ENCODE measurements at regions not wholly inside any gene's neighbourhood (a gene's known extent, or its start where the extent isn't known, plus 50 kb on each side); places are given as distances from the start of the nearest gene placed in this dataset.

- TF ChIP-seq, protein P1, sequence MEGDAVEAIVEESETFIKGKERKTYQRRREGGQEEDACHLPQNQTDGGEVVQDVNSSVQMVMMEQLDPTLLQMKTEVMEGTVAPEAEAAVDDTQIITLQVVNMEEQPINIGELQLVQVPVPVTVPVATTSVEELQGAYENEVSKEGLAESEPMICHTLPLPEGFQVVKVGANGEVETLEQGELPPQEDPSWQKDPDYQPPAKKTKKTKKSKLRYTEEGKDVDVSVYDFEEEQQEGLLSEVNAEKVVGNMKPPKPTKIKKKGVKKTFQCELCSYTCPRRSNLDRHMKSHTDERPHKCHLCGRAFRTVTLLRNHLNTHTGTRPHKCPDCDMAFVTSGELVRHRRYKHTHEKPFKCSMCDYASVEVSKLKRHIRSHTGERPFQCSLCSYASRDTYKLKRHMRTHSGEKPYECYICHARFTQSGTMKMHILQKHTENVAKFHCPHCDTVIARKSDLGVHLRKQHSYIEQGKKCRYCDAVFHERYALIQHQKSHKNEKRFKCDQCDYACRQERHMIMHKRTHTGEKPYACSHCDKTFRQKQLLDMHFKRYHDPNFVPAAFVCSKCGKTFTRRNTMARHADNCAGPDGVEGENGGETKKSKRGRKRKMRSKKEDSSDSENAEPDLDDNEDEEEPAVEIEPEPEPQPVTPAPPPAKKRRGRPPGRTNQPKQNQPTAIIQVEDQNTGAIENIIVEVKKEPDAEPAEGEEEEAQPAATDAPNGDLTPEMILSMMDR (conservative IDR thresholded peaks at IDR 0.05; ENCODE audit: low read length) = no peak
- no peak overlapping the region for H3K4me3 ChIP-seq (ENCODE audit: low read length)
- no peak for DNase-seq (ENCODE audit: low read depth)
Observed at GRCh38 chr4:97153042-97153441, 990.2 kb downstream of the STPG2 start.

GRCh38 chr4:97159625-97160024 is 983.7 kb downstream of the STPG2 start:
- DNase-seq (ENCODE audit: low read depth) = no peak
- TF ChIP-seq, protein P1 (conservative IDR thresholded peaks at IDR 0.05; ENCODE audit: low read length) = no peak
- no peak overlapping the region for H3K4me3 ChIP-seq (ENCODE audit: low read length)

DNA sequence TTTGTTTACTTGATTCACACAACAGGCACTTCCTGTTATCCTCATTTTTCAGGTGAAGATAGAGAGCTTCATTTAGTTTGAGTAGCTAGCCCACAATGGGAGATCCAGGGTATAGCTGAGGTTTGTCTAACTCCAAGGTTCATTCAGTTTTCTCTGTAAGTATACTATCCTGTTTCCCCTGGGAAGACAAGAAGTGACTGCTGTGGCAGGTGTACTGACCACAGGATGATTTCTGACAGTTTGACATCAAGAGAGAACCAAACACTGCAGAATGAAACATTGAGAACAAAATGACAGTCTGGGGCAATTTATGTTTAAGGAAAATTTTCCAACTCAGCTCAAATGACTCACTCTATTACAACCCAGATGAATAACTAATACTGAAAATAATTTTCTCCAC is 958.0 kb downstream of the STPG2 start:
- TF ChIP-seq, protein P1 (conservative IDR thresholded peaks at IDR 0.05; ENCODE audit: low read length) = no peak
- DNase-seq (ENCODE audit: low read depth) = no peak
- H3K4me3 ChIP-seq (ENCODE audit: low read length) = no peak overlapping the region

DNA sequence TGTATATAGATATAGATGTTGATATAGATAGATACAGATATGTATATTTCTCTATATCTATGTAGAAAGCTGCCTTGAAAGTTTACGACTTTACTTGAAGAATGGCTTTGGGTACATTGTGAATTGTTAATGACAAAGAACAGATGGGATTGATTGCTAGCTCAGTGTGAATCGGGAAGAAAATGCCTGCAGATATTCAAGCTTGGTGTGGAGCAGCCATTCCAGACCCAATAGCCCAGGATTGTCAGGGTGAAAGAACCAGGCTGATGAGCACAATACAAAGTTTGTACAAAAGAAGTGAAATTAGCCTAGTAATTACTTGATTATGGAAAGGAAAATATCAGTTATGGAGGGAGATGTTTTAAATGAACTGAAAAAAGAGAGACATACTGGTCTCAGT is 946.2 kb downstream of the STPG2 start:
- TF ChIP-seq, protein P1 (conservative IDR thresholded peaks at IDR 0.05; ENCODE audit: low read length) = no peak
- no peak for DNase-seq (ENCODE audit: low read depth)

DNA sequence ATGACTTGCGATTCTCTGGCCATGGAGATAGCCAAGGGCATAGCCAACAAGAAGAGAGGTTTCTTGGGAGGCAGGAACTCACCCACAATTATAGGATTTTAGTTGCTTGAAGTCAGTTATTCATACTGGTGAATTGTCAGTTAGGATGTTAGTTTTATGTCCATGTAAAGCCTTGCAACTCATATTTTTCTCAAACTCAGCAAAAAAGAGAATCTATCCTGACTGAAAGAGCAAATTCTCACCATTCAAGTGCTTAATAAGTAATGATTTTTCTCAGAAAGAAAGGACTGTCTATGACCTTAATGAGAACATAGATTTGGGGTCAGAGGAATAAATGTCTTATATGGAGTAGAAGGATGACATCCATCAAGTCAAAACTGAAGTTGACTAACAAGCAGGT is 934.5 kb downstream of the STPG2 start:
- H3K4me3 ChIP-seq (ENCODE audit: low read length) = no peak overlapping the region
- TF ChIP-seq, protein P1 (conservative IDR thresholded peaks at IDR 0.05; ENCODE audit: low read length) = no peak
- no peak for DNase-seq (ENCODE audit: low read depth)

More for the DNA sequence above, 946.2 kb downstream of the STPG2 start:
- no peak overlapping the region for H3K4me3 ChIP-seq (ENCODE audit: low read length)

DNA sequence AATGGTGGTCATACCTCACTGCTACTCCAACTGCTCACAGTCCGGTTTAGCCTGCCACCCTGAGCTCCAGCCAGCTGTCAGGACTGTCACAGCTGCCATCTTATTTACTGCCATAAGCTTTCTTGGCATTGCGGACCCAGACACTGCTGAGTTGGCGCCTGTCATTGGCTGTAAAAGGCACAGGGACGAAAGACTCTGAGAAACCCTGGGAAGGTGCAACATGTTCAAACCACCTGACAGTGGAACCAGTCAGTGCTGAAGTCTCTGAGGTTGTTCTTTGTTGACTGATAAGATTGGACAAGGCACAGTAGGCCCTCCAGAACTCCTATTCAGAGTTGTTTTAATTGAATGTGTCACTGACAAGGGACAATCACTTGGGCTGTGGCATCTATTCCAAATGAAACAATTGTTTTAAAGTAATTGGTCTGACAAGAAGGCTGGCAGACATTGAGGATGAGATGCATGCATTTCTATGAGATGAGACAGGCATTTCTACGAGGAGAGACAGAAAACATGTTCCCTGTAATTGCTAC is 927.8 kb downstream of the STPG2 start:
- DNase-seq (ENCODE audit: low read depth) = no peak
- TF ChIP-seq, protein P1 (conservative IDR thresholded peaks at IDR 0.05; ENCODE audit: low read length) = no peak
- no peak overlapping the region for H3K4me3 ChIP-seq (ENCODE audit: low read length)

DNA sequence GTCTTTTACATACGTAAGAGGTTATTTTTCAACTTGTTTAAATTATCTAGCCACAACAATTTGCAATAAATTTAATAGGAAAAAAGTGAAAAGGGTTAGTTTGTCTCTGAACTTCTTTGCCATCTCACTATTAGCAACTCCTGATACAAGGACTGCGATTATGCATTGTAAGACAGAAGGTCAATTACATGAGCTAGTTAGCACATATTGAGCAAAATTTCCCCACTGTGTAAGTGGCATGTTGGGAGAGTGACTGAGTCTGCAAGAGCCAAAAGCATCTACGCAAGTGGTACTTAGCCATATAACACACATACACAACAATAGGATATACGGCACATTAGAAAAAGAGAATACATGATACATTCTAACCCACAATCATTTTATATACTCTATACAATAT is 927.2 kb downstream of the STPG2 start:
- TF ChIP-seq, protein P1 (conservative IDR thresholded peaks at IDR 0.05; ENCODE audit: low read length) = no peak
- H3K4me3 ChIP-seq (ENCODE audit: low read length) = no peak overlapping the region
- no peak for DNase-seq (ENCODE audit: low read depth)
